ENCODE measurements at regions not wholly inside any gene's neighbourhood (a gene's known extent, or its start where the extent isn't known, plus 50 kb on each side); places are given as distances from the start of the nearest gene placed in this dataset.
"Not testable (repeated sequence)": the region's sequence is repeated elsewhere in the genome, so short reads cannot be mapped to it uniquely, and the experiment has no call there.

DNA sequence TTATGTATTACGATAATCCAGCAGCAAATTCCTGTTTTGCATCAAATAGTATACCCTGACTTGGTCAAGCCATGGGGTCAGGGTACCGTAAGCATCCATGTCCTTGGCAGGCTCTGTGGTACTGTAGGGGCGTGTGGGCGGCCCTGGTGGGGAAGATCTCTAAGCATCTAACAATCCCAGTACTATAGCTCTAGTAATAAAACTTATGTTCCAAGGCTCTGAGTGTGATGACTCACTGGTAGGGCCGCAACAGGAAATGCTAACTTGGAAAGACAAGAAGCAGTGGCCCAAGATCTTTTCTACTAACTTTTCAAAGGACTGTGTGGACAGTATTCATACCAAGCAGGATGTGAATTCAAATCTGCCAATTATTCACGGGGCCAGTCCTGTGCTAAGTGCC is 63.8 kb downstream of the CLEC18A start:
- not testable (repeated sequence) for H3K4me1 Mint-ChIP-seq; H3K4me3 Mint-ChIP-seq; H3K27me3 Mint-ChIP-seq (ENCODE audit: low read depth, poor library complexity); DNase-seq; H3K9me3 Mint-ChIP-seq; H3K27ac Mint-ChIP-seq
- H3K36me3 Mint-ChIP-seq (ENCODE audit: low read depth): peaks cover 43% of the 10 kb centered on the region

DNA sequence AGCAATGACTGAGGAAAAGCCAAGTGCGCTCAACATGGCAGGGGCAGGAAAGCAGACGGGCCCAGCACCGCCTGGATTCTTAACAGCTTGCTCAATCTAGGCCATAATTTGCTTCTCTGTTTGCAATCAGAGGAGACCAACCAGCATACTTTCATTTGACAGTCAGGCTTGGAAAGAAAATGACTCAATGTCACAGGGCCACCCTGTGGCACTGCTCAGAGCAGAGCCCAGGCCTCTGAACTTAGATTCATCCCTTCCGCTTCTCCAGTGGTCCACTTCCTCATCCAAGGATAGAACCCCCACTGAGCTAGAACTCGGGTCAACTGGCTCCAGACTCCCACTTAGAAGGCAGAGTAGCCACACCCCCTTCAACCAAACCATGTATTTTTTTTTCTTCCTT is 65.6 kb downstream of the CLEC18A start:
- not testable (repeated sequence) for DNase-seq; H3K4me1 Mint-ChIP-seq; H3K9me3 Mint-ChIP-seq; H3K27me3 Mint-ChIP-seq (ENCODE audit: low read depth, poor library complexity); H3K4me3 Mint-ChIP-seq
- peaks cover 48% of the 10 kb centered on the region for H3K36me3 Mint-ChIP-seq (ENCODE audit: low read depth)
- H3K27ac Mint-ChIP-seq: peak overlapping the region; percentile 29

DNA sequence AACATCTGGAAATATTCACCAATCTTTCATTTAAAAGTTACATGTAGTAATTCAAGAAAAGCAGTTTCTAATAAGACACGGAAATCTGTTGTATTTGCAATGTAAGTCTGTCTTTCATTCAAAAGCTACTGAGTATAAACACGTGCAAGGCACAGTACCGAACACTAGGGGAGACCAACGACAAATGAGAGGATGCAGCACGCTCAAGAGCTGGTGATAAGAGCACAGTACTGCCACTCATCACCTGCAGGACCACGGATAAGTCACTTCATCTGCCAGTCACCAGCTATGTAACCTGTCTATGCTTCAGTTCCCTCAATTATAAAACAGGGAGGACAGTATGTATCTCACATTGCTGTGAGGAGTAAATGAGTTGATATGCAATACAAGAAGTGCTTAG is 67.1 kb downstream of the CLEC18A start:
- DNase-seq: no peak
- Mint-ChIP-seq H3K27ac (no peak overlapping the region), H3K27me3 (ENCODE audit: low read depth, poor library complexity) (peaks cover 5% of the 10 kb centered on the region), H3K9me3 (no peaks in the 10 kb centered on the region), H3K4me1 (no peaks in the 10 kb centered on the region), H3K36me3 (ENCODE audit: low read depth) (peaks cover 47% of the 10 kb centered on the region), H3K4me3 (no peak overlapping the region)
- TF ChIP-seq, protein P1, sequence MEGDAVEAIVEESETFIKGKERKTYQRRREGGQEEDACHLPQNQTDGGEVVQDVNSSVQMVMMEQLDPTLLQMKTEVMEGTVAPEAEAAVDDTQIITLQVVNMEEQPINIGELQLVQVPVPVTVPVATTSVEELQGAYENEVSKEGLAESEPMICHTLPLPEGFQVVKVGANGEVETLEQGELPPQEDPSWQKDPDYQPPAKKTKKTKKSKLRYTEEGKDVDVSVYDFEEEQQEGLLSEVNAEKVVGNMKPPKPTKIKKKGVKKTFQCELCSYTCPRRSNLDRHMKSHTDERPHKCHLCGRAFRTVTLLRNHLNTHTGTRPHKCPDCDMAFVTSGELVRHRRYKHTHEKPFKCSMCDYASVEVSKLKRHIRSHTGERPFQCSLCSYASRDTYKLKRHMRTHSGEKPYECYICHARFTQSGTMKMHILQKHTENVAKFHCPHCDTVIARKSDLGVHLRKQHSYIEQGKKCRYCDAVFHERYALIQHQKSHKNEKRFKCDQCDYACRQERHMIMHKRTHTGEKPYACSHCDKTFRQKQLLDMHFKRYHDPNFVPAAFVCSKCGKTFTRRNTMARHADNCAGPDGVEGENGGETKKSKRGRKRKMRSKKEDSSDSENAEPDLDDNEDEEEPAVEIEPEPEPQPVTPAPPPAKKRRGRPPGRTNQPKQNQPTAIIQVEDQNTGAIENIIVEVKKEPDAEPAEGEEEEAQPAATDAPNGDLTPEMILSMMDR (IDR thresholded peaks at IDR 0.05): peak; percentile 30

DNA sequence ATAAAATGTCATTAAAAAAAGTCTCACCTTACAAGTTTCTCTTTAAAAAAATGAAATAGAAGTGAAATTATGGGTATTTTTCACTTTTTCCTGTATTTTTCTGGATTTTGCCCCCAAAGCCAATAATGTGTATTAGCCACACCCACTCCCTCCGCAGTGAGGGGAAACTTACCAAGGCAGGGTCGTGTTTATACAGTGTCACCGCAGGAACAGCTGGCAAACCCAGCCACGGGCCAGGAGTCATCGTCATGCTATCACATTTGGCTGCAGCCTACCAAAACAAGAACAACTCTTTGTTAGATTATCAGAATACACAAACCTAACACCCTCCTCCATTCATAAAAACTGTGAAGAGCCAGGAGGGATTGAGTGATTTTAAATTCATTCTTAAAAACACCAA is 72.1 kb downstream of the CLEC18A start:
- DNase-seq; H3K27ac Mint-ChIP-seq; H3K27me3 Mint-ChIP-seq (ENCODE audit: low read depth, poor library complexity); H3K4me3 Mint-ChIP-seq; H3K9me3 Mint-ChIP-seq; H3K4me1 Mint-ChIP-seq: not testable (repeated sequence)
- peaks cover 28% of the 10 kb centered on the region for H3K36me3 Mint-ChIP-seq (ENCODE audit: low read depth)

DNA sequence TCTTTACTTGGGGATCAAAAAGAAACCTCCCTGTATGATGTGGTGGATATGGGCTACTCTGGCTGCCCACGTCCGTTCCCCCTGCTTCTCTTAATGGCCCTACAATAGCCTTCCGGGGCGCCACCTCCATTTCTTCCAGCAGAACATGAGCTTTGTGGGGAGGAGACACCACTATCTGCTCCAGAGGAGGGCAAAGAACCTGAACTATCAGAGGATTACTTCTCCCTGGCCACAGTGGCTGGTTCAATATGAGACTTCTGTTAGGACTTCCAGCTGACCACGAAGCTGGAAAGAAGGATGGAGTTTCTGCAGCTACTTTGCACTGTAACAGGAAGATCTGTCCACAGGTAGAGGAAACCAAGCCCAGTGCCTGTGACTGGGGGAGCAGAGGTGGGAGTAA is 72.8 kb downstream of the CLEC18A start:
- H3K9me3 Mint-ChIP-seq; H3K4me1 Mint-ChIP-seq; DNase-seq; H3K27me3 Mint-ChIP-seq (ENCODE audit: low read depth, poor library complexity); H3K4me3 Mint-ChIP-seq: not testable (repeated sequence)
- peaks cover 34% of the 10 kb centered on the region for H3K36me3 Mint-ChIP-seq (ENCODE audit: low read depth)
- H3K27ac Mint-ChIP-seq: peak overlapping the region; percentile 82

DNA sequence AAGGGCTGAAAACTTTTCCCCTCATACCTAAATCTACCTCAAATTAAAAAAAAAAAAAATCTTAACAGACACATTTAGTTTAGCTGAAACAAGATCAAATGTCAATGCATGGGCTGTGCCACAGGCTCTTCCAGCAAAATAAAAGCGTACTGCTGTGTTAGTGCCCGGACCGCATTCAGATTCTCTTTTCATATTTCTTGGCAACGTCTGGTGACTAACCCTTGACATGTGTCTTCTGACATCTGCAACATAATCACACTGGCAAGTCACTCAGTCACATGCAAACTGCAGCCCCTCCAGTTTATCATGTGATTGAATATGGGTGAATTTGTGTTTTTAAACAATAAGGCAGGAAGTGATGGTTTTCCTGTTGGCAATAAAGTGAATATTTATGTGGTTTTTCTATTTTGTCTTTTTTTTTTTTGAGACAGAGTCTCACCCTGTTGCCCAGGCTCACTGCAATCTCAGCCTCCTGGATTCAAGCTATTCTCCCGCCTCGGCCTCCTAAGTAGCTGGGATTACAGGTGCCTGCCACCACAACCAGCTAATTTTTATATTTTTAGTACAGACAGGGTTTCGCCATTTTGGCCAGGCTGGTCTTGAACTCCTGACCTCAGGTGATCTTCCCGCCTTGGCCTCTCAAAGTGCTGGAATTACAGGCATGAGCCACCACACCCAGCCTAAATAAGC is 75.2 kb downstream of the CLEC18A start:
- not testable (repeated sequence) for H3K4me1 Mint-ChIP-seq; H3K4me3 Mint-ChIP-seq; DNase-seq; H3K27me3 Mint-ChIP-seq (ENCODE audit: low read depth, poor library complexity); H3K9me3 Mint-ChIP-seq
- Mint-ChIP-seq H3K36me3 (ENCODE audit: low read depth) (peaks cover 42% of the 10 kb centered on the region), H3K27ac (peak overlapping the region; percentile 67)

DNA sequence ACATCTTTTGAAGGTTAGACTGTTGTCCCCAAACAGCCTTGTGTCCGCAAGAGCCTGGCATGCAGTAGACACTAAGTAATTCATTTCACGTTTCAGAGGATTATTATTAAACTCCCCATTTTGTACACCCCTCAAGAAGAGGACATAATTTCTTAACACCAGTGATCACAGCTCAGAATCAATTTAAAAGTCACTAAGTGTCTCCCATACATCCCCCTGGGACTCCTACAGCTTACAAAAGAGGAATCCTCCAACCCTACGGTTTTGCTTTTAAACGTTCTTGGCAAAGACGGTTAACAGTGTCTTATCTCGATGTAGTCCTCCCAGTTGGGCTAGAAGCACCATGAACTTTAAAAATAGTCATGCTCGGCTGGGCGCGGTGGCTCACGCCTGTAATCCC is 81.2 kb upstream of the PDPR start:
- peaks cover 51% of the 10 kb centered on the region for H3K36me3 Mint-ChIP-seq (ENCODE audit: low read depth)
- H3K4me1 Mint-ChIP-seq; H3K4me3 Mint-ChIP-seq; H3K27ac Mint-ChIP-seq; H3K27me3 Mint-ChIP-seq (ENCODE audit: low read depth, poor library complexity); H3K9me3 Mint-ChIP-seq; DNase-seq: not testable (repeated sequence)

DNA sequence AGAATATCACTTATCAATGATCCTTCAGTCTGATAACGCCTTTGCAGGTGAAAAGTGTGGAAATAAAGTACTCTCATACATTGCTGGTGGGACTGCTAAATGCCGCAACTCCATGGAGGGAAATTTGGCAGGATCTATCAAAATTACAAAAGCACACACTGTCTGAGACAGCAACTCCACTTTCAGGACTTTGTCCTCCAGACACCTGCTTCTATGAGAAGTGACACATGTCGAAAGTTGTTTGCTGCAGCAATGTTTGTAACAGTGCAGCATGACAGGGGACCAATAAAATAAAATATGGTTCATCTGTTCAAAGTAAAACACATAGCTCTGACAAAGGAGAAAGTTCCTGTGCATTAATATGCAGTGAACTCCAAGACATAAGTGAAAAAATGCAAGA is 76.2 kb upstream of the PDPR start:
- not testable (repeated sequence) for DNase-seq; H3K27ac Mint-ChIP-seq; H3K27me3 Mint-ChIP-seq (ENCODE audit: low read depth, poor library complexity); H3K9me3 Mint-ChIP-seq; H3K4me1 Mint-ChIP-seq; H3K4me3 Mint-ChIP-seq
- H3K36me3 Mint-ChIP-seq (ENCODE audit: low read depth): peaks cover 35% of the 10 kb centered on the region

DNA sequence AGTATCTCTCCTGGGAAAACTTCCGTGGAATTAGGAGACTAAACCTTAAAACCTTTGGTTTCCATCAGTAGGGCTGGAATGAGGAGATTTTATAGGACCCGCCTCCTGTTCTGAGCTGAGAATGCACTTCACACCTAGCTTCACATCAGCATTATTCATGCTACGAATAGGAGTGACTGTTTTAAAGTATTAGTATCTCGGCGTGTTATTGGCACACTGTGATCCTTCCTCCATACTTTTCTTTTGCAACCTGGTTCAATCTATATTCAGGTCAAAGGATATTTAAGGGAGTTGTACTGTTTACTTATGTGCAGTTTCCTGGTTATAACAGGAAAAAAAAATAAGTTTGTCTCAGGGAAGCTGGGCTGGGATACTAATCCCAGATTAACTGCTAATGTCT is 73.6 kb upstream of the PDPR start:
- not testable (repeated sequence) for H3K27me3 Mint-ChIP-seq (ENCODE audit: low read depth, poor library complexity); H3K27ac Mint-ChIP-seq; H3K4me1 Mint-ChIP-seq; H3K9me3 Mint-ChIP-seq; DNase-seq; H3K4me3 Mint-ChIP-seq
- H3K36me3 Mint-ChIP-seq (ENCODE audit: low read depth): peaks cover 20% of the 10 kb centered on the region

DNA sequence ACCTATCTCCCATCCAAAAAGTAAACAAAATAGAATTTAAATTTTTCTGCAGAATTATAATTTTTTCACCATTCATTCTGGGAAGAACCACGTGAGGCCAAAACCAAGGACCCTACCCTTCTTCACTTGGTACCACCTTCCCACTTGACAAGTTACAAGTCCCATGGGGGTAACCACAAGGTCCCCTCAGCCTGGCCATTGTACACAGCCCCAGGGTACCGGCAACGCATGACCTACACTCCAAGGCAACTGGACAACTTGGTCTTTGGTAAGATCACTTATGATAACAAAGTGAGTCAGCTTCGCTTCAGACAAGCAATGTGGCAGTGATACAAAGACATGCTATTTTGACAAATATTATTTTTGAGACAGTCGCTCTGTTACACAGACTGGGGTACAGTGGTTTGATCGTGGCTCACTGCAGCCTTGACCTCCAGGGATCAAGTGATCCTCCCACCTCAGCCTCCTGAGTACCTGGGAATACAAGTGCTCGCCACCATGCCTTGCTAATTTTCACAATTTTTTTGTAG is 70.5 kb upstream of the PDPR start:
- not testable (repeated sequence) for H3K27ac Mint-ChIP-seq; H3K4me3 Mint-ChIP-seq; H3K27me3 Mint-ChIP-seq (ENCODE audit: low read depth, poor library complexity); DNase-seq; H3K4me1 Mint-ChIP-seq
- Mint-ChIP-seq H3K36me3 (ENCODE audit: low read depth) (peaks cover 21% of the 10 kb centered on the region), H3K9me3 (peaks cover 21% of the 10 kb centered on the region)

DNA sequence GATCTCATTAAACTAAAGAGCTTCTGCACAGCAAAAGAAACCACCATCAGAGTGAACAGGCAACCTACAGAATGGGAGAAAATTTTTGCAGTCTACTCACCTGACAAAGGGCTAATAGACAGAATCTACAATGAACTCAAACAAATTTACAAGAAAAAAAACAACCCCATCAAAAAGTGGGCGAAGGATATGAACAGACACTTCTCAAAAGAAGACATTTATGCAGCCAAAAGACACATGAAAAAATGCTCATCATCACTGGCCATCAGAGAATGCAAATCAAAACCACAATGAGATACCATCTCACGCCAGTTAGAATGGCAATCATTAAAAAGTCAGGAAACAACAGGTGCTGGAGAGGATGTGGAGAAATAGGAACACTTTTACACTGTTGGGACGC is 67.6 kb upstream of the PDPR start:
- Mint-ChIP-seq H3K36me3 (ENCODE audit: low read depth) (peaks cover 23% of the 10 kb centered on the region), H3K9me3 (peaks cover 33% of the 10 kb centered on the region)
- not testable (repeated sequence) for H3K27ac Mint-ChIP-seq; H3K4me1 Mint-ChIP-seq; H3K27me3 Mint-ChIP-seq (ENCODE audit: low read depth, poor library complexity); DNase-seq; H3K4me3 Mint-ChIP-seq

DNA sequence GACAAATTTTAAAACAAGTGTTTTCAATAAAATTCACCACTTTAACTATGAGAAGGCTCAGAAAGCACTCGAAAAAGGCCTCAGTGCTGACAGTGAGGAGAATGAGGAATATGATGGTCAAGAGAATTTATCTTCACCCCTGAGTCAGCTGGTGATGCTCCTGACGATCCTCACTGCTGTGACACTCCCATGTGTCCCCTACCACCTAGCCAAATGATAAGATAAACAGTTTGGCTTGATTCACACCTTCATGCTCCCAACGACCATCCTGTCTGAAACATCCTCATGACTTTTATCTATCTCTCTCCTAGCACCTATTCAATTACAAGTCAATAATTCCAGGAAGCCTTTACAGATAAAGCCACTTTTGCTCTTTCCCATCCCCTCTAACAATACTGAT is 66.0 kb upstream of the PDPR start:
- Mint-ChIP-seq H3K36me3 (ENCODE audit: low read depth) (peaks cover 28% of the 10 kb centered on the region), H3K9me3 (peaks cover 39% of the 10 kb centered on the region)
- not testable (repeated sequence) for H3K4me3 Mint-ChIP-seq; H3K27me3 Mint-ChIP-seq (ENCODE audit: low read depth, poor library complexity); H3K27ac Mint-ChIP-seq; H3K4me1 Mint-ChIP-seq; DNase-seq

DNA sequence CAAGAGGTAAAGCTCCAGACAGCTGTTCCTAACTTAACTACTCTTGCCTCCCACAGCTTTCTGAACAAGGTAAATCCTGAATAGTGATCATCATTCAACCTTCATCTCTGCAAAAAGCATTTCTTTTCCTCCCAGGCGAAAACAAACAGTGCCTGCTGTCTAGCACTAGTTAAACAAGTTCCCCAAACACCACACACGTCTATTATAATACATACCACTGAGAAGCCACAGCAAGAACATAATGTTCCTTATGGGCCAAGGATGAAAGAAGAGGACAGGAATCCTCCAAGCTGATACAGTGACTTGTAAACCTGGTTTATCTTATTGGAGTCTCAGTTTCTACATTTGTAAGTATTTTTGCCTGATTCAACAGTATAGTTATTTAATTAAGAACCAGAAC is 56.1 kb upstream of the PDPR start:
- H3K4me3 Mint-ChIP-seq; H3K36me3 Mint-ChIP-seq (ENCODE audit: low read depth); DNase-seq; H3K27ac Mint-ChIP-seq; H3K27me3 Mint-ChIP-seq (ENCODE audit: low read depth, poor library complexity); H3K9me3 Mint-ChIP-seq: not testable (repeated sequence)
- H3K4me1 Mint-ChIP-seq: peaks cover 19% of the 10 kb centered on the region

DNA sequence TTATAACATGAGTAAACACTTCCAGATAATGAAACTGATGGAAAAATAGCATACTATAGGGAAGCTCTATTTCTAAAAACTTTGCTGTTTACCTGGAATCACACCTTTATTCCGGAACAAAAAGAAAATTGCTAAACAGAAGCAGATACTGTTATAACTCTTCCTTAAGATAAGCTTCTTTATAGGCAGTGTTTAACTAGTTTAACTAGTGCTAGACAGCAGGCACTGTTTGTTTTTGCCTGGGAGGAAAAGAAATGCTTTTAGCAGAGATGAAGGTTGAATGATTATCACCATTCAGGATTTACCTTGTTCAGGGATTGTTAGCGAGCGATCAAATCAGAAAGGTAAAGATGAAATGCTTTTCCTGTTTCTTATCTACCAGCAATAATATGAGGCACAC is 54.7 kb upstream of the PDPR start:
- DNase-seq; H3K9me3 Mint-ChIP-seq; H3K27ac Mint-ChIP-seq; H3K27me3 Mint-ChIP-seq (ENCODE audit: low read depth, poor library complexity); H3K4me3 Mint-ChIP-seq; H3K36me3 Mint-ChIP-seq (ENCODE audit: low read depth): not testable (repeated sequence)
- H3K4me1 Mint-ChIP-seq: peaks cover 32% of the 10 kb centered on the region
